GM10266 (cell line): ENCODE measurements at regions not wholly inside any gene's neighbourhood (a gene's known extent, or its start where the extent isn't known, plus 50 kb on each side); places are given as distances from the start of the nearest gene placed in this dataset.

Experiments used
- DNase-seq: peaks from one replicate; pipeline ENCODE4 v3.0.0; 2012; ENCODE audit errors: extremely low spot score
- TF ChIP-seq, protein P1 (sequence below): IDR thresholded peaks from 2 replicates; pipeline ENCODE4 v1.5.1; 2012; ENCODE audit warnings: mild to moderate bottlenecking, low read depth; ENCODE audit not compliant: control insufficient read depth, insufficient read depth; ENCODE audit errors: missing control alignments

- DNase-seq, result no peak
These were observed 197.9 kb upstream of the BMPER start for GRCh38 chr7:33707427-33707826.

GRCh38 chr7:33710608-33711007 is 194.7 kb upstream of the BMPER start:
- no peak for DNase-seq
- TF ChIP-seq, protein P1, sequence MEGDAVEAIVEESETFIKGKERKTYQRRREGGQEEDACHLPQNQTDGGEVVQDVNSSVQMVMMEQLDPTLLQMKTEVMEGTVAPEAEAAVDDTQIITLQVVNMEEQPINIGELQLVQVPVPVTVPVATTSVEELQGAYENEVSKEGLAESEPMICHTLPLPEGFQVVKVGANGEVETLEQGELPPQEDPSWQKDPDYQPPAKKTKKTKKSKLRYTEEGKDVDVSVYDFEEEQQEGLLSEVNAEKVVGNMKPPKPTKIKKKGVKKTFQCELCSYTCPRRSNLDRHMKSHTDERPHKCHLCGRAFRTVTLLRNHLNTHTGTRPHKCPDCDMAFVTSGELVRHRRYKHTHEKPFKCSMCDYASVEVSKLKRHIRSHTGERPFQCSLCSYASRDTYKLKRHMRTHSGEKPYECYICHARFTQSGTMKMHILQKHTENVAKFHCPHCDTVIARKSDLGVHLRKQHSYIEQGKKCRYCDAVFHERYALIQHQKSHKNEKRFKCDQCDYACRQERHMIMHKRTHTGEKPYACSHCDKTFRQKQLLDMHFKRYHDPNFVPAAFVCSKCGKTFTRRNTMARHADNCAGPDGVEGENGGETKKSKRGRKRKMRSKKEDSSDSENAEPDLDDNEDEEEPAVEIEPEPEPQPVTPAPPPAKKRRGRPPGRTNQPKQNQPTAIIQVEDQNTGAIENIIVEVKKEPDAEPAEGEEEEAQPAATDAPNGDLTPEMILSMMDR, result no peak

More at GRCh38 chr7:33707427-33707826, 197.9 kb upstream of the BMPER start:
- TF ChIP-seq, protein P1, result no peak

GRCh38 chr7:33711231-33712019 is 193.9 kb upstream of the BMPER start:
- TF ChIP-seq, protein P1, result no peak
- no peak for DNase-seq

- TF ChIP-seq, protein P1, result no peak
- DNase-seq, result no peak
These were observed 193.3 kb upstream of the BMPER start for GRCh38 chr7:33712020-33712414.

- no peak for DNase-seq
- TF ChIP-seq, protein P1, result no peak
These were observed 191.1 kb upstream of the BMPER start for GRCh38 chr7:33714208-33714607.

DNA sequence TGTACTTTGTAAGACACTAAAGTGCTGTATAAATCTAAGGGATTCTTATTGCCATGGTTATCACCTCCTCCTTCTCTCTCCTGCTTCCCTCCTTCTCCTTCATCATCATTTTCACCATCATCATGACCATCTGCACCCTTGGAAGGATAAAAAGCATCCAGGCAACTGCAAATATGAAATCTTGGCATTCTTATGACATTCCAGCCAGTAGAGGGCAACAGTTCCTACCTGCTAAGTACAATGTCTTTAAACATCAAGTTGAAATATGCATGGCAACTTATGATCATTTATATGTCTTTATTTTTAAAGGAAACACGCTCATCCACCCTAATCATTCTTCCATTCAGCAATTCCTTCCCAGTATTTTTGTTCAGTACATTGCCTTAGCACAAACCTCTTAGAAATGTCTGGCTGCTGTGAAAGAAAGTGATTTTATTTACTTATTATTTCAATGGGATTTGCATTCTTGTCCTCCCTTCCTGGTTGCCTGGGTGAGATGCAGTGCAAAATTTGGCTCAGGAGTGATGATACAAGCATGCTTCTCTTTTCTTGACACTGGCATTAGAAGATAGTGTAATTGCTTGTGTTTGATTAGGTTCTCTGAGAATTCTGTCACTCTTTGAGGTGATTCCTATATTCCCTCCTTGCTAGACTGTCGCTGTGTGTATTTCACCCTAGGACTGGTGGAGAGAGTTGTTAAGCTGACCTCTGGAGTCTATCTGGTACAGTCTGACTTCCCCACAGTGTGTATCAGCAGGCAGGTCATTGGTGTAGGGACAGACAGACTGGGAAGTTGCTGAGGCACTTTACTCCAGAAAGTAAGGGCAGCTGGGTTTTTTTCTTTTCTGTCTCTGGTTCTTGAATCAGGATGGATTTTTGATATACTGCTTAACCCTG is 188.5 kb upstream of the BMPER start:
- DNase-seq, result no peak
- TF ChIP-seq, protein P1, result peak; percentile 43

DNA sequence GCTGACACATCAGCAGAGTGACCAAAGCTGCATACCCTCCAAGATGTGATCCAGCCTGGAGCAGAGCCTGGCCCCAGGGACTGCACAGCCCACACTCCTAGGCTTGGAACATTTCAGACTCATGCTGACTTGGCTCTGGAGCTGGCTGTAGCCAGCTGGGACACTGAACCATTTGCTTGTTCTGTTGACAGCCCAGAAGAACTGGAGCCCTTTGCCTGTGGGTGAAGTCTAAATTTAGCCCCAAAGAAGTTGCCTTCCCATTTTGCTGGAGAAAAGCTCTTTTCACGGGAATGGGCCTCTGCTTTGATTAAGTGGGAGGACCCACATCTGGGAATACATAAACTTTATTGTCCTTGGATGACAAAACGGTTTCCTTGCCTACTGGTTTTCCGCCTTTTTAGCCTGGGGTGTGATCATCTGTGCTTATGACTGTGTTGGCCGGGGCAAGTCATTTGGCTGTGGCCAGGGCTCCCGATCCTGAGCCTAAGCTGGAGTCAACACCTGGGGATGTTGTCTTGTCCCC is 186.2 kb upstream of the BMPER start:
- DNase-seq, result no peak
- TF ChIP-seq, protein P1, result no peak
